Vagina (tissue), 2 donors: ENCODE measurements at regions not wholly inside any gene's neighbourhood (a gene's known extent, or its start where the extent isn't known, plus 50 kb on each side); places are given as distances from the start of the nearest gene placed in this dataset.

Experiments
- POLR2A ChIP-seq, 2 donors: fragments of 450-650 bp; IDR thresholded peaks; one replicate each; pipeline ENCODE4 v1.6.1; 2017; ENCODE audit warnings: antibody characterized with exemption in 2 of 2, mild to moderate bottlenecking in 2 of 2, moderate library complexity in 2 of 2
- TF ChIP-seq, protein P1 (sequence below), 3 experiments: fragments of 450-650 bp in 2 of 3; fragments of 200-600 bp in 1 of 3; sonication (generic) in 1 of 3; IDR thresholded peaks; one replicate each; pipeline ENCODE4 v1.5.1; 2017 to 2019; ENCODE audit warnings: antibody characterized with exemption in 3 of 3, mild to moderate bottlenecking in 2 of 3, moderate library complexity in 2 of 3

DNA sequence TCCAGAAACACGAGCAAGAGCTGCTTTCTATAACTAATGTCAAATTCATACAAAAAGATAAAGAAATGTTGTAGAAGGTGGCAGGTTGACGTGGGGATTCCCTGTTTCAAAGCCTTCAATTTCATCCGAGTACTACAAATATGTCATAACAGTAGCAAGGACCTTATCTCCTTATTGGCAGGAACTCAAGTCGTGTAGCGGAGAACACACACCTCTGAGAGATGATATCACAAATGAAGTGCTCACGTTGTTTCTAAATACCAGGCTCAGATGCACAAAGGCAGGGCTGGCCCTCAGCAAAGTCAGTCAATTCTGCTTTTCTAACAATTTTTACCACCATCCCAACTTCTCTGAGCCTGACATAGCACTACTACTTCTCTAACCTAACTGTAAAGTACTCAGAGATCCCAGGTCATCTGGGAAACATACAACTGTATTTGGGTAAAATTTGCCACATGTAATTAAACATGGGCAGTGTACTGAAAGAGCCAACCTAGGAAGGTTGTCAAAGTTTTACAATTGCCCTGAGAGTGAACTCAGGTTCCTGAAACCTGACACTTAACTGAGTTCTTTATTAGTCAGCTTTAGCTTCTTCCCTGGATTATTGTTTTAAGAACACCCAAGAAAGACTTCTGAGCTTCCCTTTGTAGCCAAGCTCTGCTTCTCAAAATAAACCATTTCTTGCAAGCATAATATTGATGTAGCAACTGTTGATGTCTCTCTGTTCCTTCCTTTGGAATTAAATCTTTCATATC, 813.7 kb upstream of the ACVR2A start:
- TF ChIP-seq, protein P1, sequence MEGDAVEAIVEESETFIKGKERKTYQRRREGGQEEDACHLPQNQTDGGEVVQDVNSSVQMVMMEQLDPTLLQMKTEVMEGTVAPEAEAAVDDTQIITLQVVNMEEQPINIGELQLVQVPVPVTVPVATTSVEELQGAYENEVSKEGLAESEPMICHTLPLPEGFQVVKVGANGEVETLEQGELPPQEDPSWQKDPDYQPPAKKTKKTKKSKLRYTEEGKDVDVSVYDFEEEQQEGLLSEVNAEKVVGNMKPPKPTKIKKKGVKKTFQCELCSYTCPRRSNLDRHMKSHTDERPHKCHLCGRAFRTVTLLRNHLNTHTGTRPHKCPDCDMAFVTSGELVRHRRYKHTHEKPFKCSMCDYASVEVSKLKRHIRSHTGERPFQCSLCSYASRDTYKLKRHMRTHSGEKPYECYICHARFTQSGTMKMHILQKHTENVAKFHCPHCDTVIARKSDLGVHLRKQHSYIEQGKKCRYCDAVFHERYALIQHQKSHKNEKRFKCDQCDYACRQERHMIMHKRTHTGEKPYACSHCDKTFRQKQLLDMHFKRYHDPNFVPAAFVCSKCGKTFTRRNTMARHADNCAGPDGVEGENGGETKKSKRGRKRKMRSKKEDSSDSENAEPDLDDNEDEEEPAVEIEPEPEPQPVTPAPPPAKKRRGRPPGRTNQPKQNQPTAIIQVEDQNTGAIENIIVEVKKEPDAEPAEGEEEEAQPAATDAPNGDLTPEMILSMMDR (IDR thresholded peaks at IDR 0.05) = no peak
- no peak for TF ChIP-seq POLR2A (IDR thresholded peaks at IDR 0.05)
